Smooth muscle cell (in vitro differentiated cells): ENCODE measurements at regions not wholly inside any gene's neighbourhood (a gene's known extent, or its start where the extent isn't known, plus 50 kb on each side); places are given as distances from the start of the nearest gene placed in this dataset.

Experiments used
- DNase-seq: peaks from one replicate; lab custom pipeline; 2025; ENCODE audit not compliant: unreplicated experiment; lab: John Stamatoyannopoulos, UW
- H2AFZ ChIP-seq: fragments of 200-600 bp; sonication (generic); 2 replicates; pipeline ENCODE4 v1.6.0; 2016; ENCODE audit warnings: antibody characterized with exemption, low read depth, mild to moderate bottlenecking
- H3F3A ChIP-seq: fragments of 200-600 bp; sonication (generic); 2 replicates; pipeline ENCODE4 v1.6.0; 2017; ENCODE audit warnings: antibody characterized with exemption, low read depth
- H3K27ac ChIP-seq: fragments of 200-600 bp; sonication (generic); 2 replicates; pipeline ENCODE4 v1.5.1; 2016; ENCODE audit warnings: low read depth, mild to moderate bottlenecking
- H3K27me3 ChIP-seq: fragments of 200-600 bp; sonication (generic); 2 replicates; pipeline ENCODE4 v1.6.1; 2016; ENCODE audit warnings: low read depth, mild to moderate bottlenecking
- H3K36me3 ChIP-seq: fragments of 200-600 bp; sonication (generic); 2 replicates; pipeline ENCODE4 v1.5.1; 2016; ENCODE audit warnings: low read depth
- H3K4me1 ChIP-seq: fragments of 200-600 bp; sonication (generic); 2 replicates; pipeline ENCODE4 v1.5.1; 2016; ENCODE audit warnings: low read depth
- H3K4me2 ChIP-seq: fragments of 200-600 bp; sonication (generic); 2 replicates; pipeline ENCODE4 v1.6.0; 2016; ENCODE audit warnings: mild to moderate bottlenecking
- H3K4me3 ChIP-seq: fragments of 200-600 bp; sonication (generic); 2 replicates; pipeline ENCODE4 v1.5.1; 2016; ENCODE audit warnings: mild to moderate bottlenecking
- H3K79me2 ChIP-seq: fragments of 200-600 bp; sonication (generic); 2 replicates; pipeline ENCODE4 v1.6.0; 2016; ENCODE audit warnings: low read depth, mild to moderate bottlenecking
- H3K9ac ChIP-seq: fragments of 200-600 bp; sonication (generic); 2 replicates; pipeline ENCODE4 v1.6.0; 2016; ENCODE audit warnings: low read depth
- H3K9me3 ChIP-seq: fragments of 200-600 bp; sonication (generic); replicated peaks from 2 replicates; pipeline ENCODE4 v1.5.1; 2016; ENCODE audit warnings: low read depth
- H4K20me1 ChIP-seq: fragments of 200-600 bp; sonication (generic); 2 replicates; pipeline ENCODE4 v1.6.0; 2016; ENCODE audit warnings: low read depth
- WGBS: methylation state at CpG from one replicate; pipeline ENCODE4 v1.1.7; 2016; ENCODE audit warnings: low lambda C conversion rate; 5-methylcytosine and 5-hydroxymethylcytosine counted together
- TF ChIP-seq, protein P1 (sequence below): fragments of 200-600 bp; sonication (generic); IDR thresholded peaks from 2 replicates; pipeline ENCODE4 v1.5.1; 2017; ENCODE audit warnings: borderline replicate concordance, mild to moderate bottlenecking, antibody characterized with exemption; ENCODE audit not compliant: insufficient read depth, poor library complexity, severe bottlenecking

DNA sequence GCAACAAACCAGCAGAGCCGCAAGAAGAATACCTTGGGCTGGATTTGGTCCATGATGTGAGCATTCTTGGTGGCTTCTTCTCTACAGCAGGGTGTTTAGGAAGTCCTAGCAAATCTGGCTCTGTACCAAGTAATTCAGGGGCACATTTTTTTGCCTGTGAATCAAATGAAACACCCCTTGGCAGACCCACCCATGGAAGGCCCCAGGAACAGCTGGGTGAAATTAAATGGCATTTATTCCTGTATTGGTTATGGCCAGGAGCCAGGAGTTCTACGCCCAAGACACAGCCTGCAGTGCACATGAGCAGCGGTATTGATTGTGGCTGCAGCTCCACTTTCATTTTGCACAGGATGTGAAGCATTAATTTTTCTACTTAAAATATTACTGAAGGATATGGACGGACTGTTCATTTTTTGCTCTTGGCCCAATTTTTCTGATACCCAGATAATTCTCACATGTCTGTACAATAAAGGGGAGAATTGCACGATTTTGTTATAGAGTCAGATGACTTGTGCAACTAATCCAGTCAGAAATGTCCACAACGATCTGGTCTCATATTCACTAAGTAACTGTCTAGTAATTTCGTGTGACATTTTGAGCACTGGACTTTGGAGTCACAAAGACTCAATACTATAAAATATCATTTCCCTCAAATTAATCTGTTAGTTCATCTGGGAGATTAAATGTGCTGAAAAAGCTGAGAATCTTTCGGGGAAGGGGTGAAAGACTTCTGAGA, 120.7 kb upstream of the APC start:
- no peak overlapping the region for H3K9ac ChIP-seq
- no peak overlapping the region for H2AFZ ChIP-seq
- TF ChIP-seq, protein P1, sequence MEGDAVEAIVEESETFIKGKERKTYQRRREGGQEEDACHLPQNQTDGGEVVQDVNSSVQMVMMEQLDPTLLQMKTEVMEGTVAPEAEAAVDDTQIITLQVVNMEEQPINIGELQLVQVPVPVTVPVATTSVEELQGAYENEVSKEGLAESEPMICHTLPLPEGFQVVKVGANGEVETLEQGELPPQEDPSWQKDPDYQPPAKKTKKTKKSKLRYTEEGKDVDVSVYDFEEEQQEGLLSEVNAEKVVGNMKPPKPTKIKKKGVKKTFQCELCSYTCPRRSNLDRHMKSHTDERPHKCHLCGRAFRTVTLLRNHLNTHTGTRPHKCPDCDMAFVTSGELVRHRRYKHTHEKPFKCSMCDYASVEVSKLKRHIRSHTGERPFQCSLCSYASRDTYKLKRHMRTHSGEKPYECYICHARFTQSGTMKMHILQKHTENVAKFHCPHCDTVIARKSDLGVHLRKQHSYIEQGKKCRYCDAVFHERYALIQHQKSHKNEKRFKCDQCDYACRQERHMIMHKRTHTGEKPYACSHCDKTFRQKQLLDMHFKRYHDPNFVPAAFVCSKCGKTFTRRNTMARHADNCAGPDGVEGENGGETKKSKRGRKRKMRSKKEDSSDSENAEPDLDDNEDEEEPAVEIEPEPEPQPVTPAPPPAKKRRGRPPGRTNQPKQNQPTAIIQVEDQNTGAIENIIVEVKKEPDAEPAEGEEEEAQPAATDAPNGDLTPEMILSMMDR: no peak
- H3K27ac ChIP-seq: no peak overlapping the region
- H3K36me3 ChIP-seq: no peaks in the 10 kb centered on the region
- H3K4me2 ChIP-seq: no peak overlapping the region
- H3K27me3 ChIP-seq: peaks cover 8% of the 10 kb centered on the region
- no peaks in the 10 kb centered on the region for H4K20me1 ChIP-seq
- no peak for DNase-seq
- H3K9me3 ChIP-seq: no peaks in the 10 kb centered on the region
- H3K4me3 ChIP-seq: no peak overlapping the region
- H3K79me2 ChIP-seq: no peaks in the 10 kb centered on the region
- H3F3A ChIP-seq: no peaks in the 10 kb centered on the region
- 89% methylated on average over 8 of the region's 8 CpGs for WGBS
- no peaks in the 10 kb centered on the region for H3K4me1 ChIP-seq

DNA sequence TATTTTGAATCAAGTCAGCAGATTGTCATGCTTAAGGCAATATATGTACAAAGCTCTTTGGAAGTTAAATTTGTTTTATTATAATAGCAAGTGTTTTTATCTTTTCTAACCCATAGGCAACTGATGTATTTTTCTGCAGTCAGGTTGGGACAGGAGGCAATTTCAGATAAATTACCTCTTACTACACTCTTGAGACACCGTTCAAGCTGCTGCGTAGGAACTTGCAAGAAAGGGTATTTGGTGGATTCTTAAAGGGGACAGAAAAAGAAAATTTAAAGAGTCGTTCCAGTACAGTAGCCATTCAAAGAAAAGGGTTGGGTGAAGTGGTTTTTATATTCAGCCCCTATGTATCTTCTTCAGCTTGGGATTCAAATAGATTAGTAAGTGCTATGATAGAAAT, 112.4 kb upstream of the APC start:
- H3K4me3 ChIP-seq: no peak overlapping the region
- H3K36me3 ChIP-seq: no peaks in the 10 kb centered on the region
- H3K4me2 ChIP-seq: no peak overlapping the region
- H4K20me1 ChIP-seq: no peaks in the 10 kb centered on the region
- no peaks in the 10 kb centered on the region for H3K4me1 ChIP-seq
- H2AFZ ChIP-seq: no peak overlapping the region
- WGBS: 85% methylated on average over 3 of the region's 3 CpGs
- no peaks in the 10 kb centered on the region for H3K9me3 ChIP-seq
- H3K27me3 ChIP-seq: peaks cover 5% of the 10 kb centered on the region
- TF ChIP-seq, protein P1: no peak
- H3K79me2 ChIP-seq: no peaks in the 10 kb centered on the region
- no peaks in the 10 kb centered on the region for H3F3A ChIP-seq
- DNase-seq: no peak
- no peak overlapping the region for H3K9ac ChIP-seq
- H3K27ac ChIP-seq: no peak overlapping the region

DNA sequence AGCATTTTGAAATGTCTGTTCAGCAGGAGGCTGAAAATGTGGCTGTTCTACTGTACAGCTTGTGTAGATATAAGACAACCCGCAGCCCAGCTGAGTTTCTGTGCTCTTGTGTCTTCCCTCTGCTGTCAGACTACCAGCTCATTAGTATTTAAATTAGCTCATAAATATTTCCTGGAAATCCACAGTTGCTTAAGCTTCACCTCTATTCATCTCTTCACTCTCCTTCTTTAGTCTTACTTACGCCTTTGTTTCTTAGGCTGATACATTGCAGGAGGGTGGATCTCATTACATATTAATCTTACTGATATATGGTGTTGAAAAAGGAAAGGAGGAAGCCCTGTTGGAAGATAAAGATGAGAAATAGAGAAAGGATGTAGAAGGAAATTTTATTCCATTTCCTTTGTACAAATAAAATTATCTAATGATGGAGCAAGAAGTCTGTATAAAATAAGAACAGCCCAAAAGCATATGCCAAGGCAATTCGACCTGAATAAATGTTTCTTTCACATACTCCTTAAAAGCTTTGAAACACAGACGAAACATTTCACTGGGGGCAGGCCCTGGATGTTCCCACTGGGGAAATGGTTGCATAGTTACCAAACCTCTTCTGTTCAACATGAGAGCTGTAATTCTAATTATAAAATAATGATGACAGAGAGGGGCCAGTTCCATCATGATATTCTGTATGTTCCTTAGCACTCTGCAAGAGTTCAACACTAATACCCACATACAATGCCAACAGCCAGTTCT, 111.8 kb upstream of the APC start:
- H3K36me3 ChIP-seq: no peaks in the 10 kb centered on the region
- no peak overlapping the region for H2AFZ ChIP-seq
- no peak overlapping the region for H3K4me3 ChIP-seq
- no peak overlapping the region for H3K4me2 ChIP-seq
- no peaks in the 10 kb centered on the region for H4K20me1 ChIP-seq
- peaks cover 4% of the 10 kb centered on the region for H3K27me3 ChIP-seq
- no peak overlapping the region for H3K9ac ChIP-seq
- no peaks in the 10 kb centered on the region for H3K79me2 ChIP-seq
- TF ChIP-seq, protein P1: no peak
- H3F3A ChIP-seq: no peaks in the 10 kb centered on the region
- no peak for DNase-seq
- no peaks in the 10 kb centered on the region for H3K9me3 ChIP-seq
- no peak overlapping the region for H3K27ac ChIP-seq
- no peaks in the 10 kb centered on the region for H3K4me1 ChIP-seq
- WGBS: 91% methylated on average over 4 of the region's 4 CpGs
